ENCODE measurements at regions not wholly inside any gene's neighbourhood (a gene's known extent, or its start where the extent isn't known, plus 50 kb on each side); places are given as distances from the start of the nearest gene placed in this dataset.

DNA sequence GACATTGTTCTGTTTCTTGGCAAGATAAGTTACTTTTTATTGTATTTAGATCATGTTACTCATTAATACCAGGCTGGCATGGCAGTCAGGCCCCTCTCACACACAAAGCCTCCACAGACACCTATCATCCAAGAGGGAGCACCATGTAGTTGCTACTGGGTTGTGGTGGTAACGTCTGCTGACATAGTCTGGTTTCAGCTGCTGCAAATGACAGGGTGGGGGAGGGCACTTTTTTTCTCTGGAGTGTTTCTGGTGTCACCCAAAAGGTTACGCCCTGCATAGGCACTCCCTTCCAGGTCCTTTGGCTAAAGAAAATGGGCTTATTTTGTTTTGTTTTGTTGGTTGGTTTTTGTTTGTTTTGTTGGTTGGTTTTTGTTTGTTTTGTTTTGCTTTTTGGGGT, 236.4 kb upstream of the RIMS1 start:
- WGBS, 4 donors = 50 to 76% (median 59%) methylated on average over 2 of the region's 2 CpGs
- DNase-seq = no peak
- no peak overlapping the region for H3K27ac ChIP-seq
- no peaks in the 10 kb centered on the region for H3K9me3 ChIP-seq (replicated peaks in 1 of 3)
- TF ChIP-seq, protein P1, sequence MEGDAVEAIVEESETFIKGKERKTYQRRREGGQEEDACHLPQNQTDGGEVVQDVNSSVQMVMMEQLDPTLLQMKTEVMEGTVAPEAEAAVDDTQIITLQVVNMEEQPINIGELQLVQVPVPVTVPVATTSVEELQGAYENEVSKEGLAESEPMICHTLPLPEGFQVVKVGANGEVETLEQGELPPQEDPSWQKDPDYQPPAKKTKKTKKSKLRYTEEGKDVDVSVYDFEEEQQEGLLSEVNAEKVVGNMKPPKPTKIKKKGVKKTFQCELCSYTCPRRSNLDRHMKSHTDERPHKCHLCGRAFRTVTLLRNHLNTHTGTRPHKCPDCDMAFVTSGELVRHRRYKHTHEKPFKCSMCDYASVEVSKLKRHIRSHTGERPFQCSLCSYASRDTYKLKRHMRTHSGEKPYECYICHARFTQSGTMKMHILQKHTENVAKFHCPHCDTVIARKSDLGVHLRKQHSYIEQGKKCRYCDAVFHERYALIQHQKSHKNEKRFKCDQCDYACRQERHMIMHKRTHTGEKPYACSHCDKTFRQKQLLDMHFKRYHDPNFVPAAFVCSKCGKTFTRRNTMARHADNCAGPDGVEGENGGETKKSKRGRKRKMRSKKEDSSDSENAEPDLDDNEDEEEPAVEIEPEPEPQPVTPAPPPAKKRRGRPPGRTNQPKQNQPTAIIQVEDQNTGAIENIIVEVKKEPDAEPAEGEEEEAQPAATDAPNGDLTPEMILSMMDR (IDR thresholded peaks at IDR 0.05) = no peak
- no peak for TF ChIP-seq POLR2A (IDR thresholded peaks at IDR 0.05)
- H3K4me3 ChIP-seq = no peak overlapping the region
- no peaks in the 10 kb centered on the region for H3K36me3 ChIP-seq (replicated peaks in 1 of 2)
- H3K4me1 ChIP-seq (replicated peaks in 1 of 2) = no peaks in the 10 kb centered on the region
- intact Hi-C loops (cut with DNase I) = no loop called here
- no peaks in the 10 kb centered on the region for H3K27me3 ChIP-seq

DNA sequence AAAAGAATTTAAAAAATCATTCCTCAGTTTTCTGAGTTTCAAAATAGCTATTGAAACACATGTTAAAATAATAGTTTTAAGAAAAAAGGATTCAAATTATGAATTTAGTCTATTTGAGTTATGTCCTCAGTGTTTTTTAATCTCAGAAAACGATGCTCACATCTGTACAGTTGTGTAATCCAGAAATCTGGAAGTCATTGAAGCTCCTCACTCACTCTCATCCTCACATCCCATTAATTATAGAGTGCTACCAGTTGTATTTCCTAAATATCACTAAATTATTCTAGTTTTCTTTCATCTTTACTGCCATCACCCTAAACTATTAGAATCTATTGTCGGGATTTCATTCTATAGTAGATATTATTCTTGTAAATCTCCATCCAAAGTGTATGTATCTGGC, 234.7 kb upstream of the RIMS1 start:
- TF ChIP-seq, protein P1 (IDR thresholded peaks at IDR 0.05) = no peak
- TF ChIP-seq POLR2A (IDR thresholded peaks at IDR 0.05) = no peak
- intact Hi-C loops (cut with DNase I) = no loop called here
- H3K36me3 ChIP-seq (replicated peaks in 1 of 2) = no peaks in the 10 kb centered on the region
- DNase-seq = no peak
- no peak overlapping the region for H3K4me3 ChIP-seq
- no peaks in the 10 kb centered on the region for H3K4me1 ChIP-seq (replicated peaks in 1 of 2)
- no peak overlapping the region for H3K27ac ChIP-seq
- 39 to 66% (median 58%) methylated on average over 2 of the region's 2 CpGs for WGBS, 4 donors
- no peaks in the 10 kb centered on the region for H3K9me3 ChIP-seq (replicated peaks in 1 of 3)
- no peaks in the 10 kb centered on the region for H3K27me3 ChIP-seq

DNA sequence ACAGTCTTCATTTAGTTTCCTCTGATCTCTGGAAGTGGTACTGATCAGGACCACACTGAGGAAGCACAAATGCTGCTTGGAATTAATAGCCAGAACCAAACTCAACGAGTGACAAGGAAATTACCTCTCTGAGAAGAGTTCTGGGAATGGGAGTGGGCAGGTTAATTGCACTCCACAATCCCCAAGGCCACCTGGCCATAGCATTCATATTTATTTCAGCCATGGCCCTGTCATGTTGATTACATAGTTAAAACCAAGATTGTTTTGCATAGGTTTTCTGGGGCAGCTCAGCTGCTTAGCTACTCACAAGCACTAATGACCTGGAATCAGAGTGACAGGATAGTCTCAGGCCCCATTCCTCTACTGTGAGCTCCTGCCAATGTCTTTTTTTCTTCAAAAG, 230.2 kb upstream of the RIMS1 start:
- H3K9me3 ChIP-seq (replicated peaks in 1 of 3) = no peaks in the 10 kb centered on the region
- no peaks in the 10 kb centered on the region for H3K4me1 ChIP-seq (replicated peaks in 1 of 2)
- no peaks in the 10 kb centered on the region for H3K36me3 ChIP-seq (replicated peaks in 1 of 2)
- intact Hi-C loops (cut with DNase I) = no loop called here
- H3K27ac ChIP-seq = no peak overlapping the region
- no peak for DNase-seq
- H3K4me3 ChIP-seq = no peak overlapping the region
- WGBS, 4 donors = 36 to 56% (median 49%) methylated on average over 1 of the region's 1 CpG
- no peaks in the 10 kb centered on the region for H3K27me3 ChIP-seq
- TF ChIP-seq, protein P1 (IDR thresholded peaks at IDR 0.05) = no peak
- TF ChIP-seq POLR2A (IDR thresholded peaks at IDR 0.05) = no peak

DNA sequence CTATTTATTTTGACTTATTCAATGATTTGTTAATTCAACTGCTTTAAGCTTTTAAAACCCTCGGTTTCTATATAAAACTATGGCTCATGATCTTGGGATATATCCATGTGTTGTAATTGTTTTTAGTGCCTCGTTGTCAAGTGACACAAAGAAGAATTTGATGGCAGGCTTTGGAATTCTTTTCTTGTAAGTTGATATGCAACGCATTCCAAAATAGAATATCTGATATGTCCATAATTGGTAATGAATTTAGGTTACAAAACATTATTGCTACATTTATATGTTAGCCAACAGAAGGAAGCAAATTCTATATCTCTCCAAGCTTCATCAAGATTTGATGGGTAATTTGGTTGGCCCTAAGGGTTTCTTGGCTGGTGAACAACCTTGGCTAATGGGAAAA, 220.4 kb upstream of the RIMS1 start:
- Histone ChIP-seq H3K36me3 (replicated peaks in 1 of 2) (no peaks in the 10 kb centered on the region), H3K9me3 (replicated peaks in 1 of 3) (no peaks in the 10 kb centered on the region), H3K27ac (no peak overlapping the region), H3K27me3 (no peaks in the 10 kb centered on the region), H3K4me1 (replicated peaks in 1 of 2) (no peaks in the 10 kb centered on the region), H3K4me3 (no peak overlapping the region)
- 42 to 72% (median 62%) methylated on average over 3 of the region's 3 CpGs for WGBS, 4 donors
- no peak for DNase-seq
- TF ChIP-seq, protein P1 (IDR thresholded peaks at IDR 0.05) = no peak
- no peak for TF ChIP-seq POLR2A (IDR thresholded peaks at IDR 0.05)
- intact Hi-C loops (cut with DNase I) = no loop called here
